SK-N-SH (cell line): ENCODE measurements at regions not wholly inside any gene's neighbourhood (a gene's known extent, or its start where the extent isn't known, plus 50 kb on each side); places are given as distances from the start of the nearest gene placed in this dataset.

Experiments
- CTCF ChIA-PET: fragments of 300-600, 350-600 bp; formaldehyde crosslinking; extraction: SDS; loops from one replicate; lab custom pipeline; 2021; lab: Yijun Ruan, JAX
- POLR2A ChIA-PET: fragments of 350-600 bp; sonication (Branson Sonifier 250); formaldehyde crosslinking; extraction: SDS; loops from one replicate; lab custom pipeline; 2020; ENCODE audit warnings: antibody characterized with exemption, inconsistent platforms; lab: Yijun Ruan, JAX
- DNase-seq: peaks from one replicate; pipeline ENCODE4 v3.0.0; 2012
- H2AFZ ChIP-seq: fragments of 200-600 bp; sonication (generic); 2 replicates; pipeline ENCODE4 v1.8.1; 2016; ENCODE audit warnings: antibody characterized with exemption, mild to moderate bottlenecking, low read depth
- H3F3A ChIP-seq: fragments of 200-600 bp; sonication (generic); replicated peaks from 2 replicates; pipeline ENCODE3; 2016; ENCODE audit warnings: antibody characterized with exemption, mild to moderate bottlenecking; ENCODE audit not compliant: insufficient read depth
- H3K27ac ChIP-seq, 2 experiments: fragments of 200-500 bp in 1 of 2; fragments of 200-600 bp in 1 of 2; sonication (Bioruptor generic) in 1 of 2; sonication (generic), shearing (Covaris generic) in 1 of 2; 2 replicates each; pipeline versions ENCODE4 v1.5.1 to v1.6.1; 2014 to 2016; ENCODE audit warnings: low read depth in 2 of 2, inconsistent platforms in 1 of 2, low read length in 1 of 2, mild to moderate bottlenecking in 1 of 2, mixed read lengths in 1 of 2
- H3K27me3 ChIP-seq: fragments of 200-600 bp; sonication (generic), shearing (Covaris generic); 2 replicates; pipeline ENCODE4 v1.6.1; 2016; ENCODE audit warnings: mixed run types; ENCODE audit not compliant: insufficient read depth
- H3K36me3 ChIP-seq, 2 experiments: fragments of 200-500 bp in 1 of 2; fragments of 200-600 bp in 1 of 2; sonication (Bioruptor generic) in 1 of 2; sonication (generic) in 1 of 2; replicated peaks in 1 of 2; 2 replicates each; pipeline versions ENCODE3 to v1.5.1; 2014 to 2016; ENCODE audit warnings: low read length in 1 of 2, mild to moderate bottlenecking in 1 of 2; ENCODE audit not compliant: insufficient read depth in 2 of 2, control insufficient read depth in 1 of 2
- H3K4me1 ChIP-seq, 2 experiments: fragments of 200-500 bp in 1 of 2; fragments of 200-600 bp in 1 of 2; sonication (Bioruptor generic) in 1 of 2; sonication (generic), shearing (Covaris generic) in 1 of 2; 2 replicates each; pipeline versions ENCODE4 v1.5.1 to v1.6.1; 2014 to 2016; ENCODE audit warnings: low read depth in 1 of 2, low read length in 1 of 2, mixed run types in 1 of 2; ENCODE audit not compliant: insufficient read depth in 2 of 2, control insufficient read depth in 1 of 2
- H3K4me2 ChIP-seq: fragments of 200-600 bp; sonication (generic), shearing (Covaris generic); 2 replicates; pipeline ENCODE4 v1.6.1; 2017; ENCODE audit warnings: mixed run types
- H3K4me3 ChIP-seq, 2 experiments: fragments of 200-500 bp in 1 of 2; fragments of 200-600 bp in 1 of 2; sonication (Bioruptor generic) in 1 of 2; sonication (generic), shearing (Covaris generic) in 1 of 2; 2 replicates each; pipeline versions ENCODE4 v1.5.1 to v1.8.1; 2014 to 2016; ENCODE audit warnings: low read depth in 2 of 2, inconsistent platforms in 1 of 2, low read length in 1 of 2, mild to moderate bottlenecking in 1 of 2, mixed read lengths in 1 of 2, moderate library complexity in 1 of 2
- H3K79me2 ChIP-seq: fragments of 200-600 bp; sonication (generic); 2 replicates; pipeline ENCODE4 v1.8.1; 2017; ENCODE audit warnings: mild to moderate bottlenecking; ENCODE audit not compliant: insufficient read depth
- H3K9ac ChIP-seq: fragments of 200-600 bp; sonication (generic); 2 replicates; pipeline ENCODE4 v1.6.1; 2017; ENCODE audit warnings: mixed run types
- H3K9me2 ChIP-seq: fragments of 200-600 bp; sonication (generic); 2 replicates; pipeline ENCODE4 v1.6.1; 2017; ENCODE audit warnings: mixed run types
- H3K9me3 ChIP-seq: fragments of 200-600 bp; sonication (generic); 2 replicates; pipeline ENCODE4 v1.6.1; 2017; ENCODE audit warnings: mixed run types, mild to moderate bottlenecking, moderate library complexity
- H4K20me1 ChIP-seq: fragments of 200-600 bp; sonication (generic); 2 replicates; pipeline ENCODE4 v1.6.1; 2017; ENCODE audit warnings: mild to moderate bottlenecking, mixed run types; ENCODE audit not compliant: insufficient read depth
- CHD2 ChIP-seq: fragments of 150-350 bp; IDR thresholded peaks from 2 replicates; pipeline ENCODE4 v1.6.1; 2018; ENCODE audit warnings: low read length; ENCODE audit not compliant: partially characterized antibody
- ELF1 ChIP-seq: IDR thresholded peaks from 2 replicates; pipeline ENCODE4 v1.4.0; 2012
- EP300 ChIP-seq, 2 experiments: IDR thresholded peaks; 2 replicates each; pipeline versions ENCODE4 v1.4.0 to v1.6.1; 2012; ENCODE audit warnings: borderline replicate concordance in 1 of 2, low read depth in 1 of 2, low read length in 1 of 2
- FOSL2 ChIP-seq: IDR thresholded peaks from 2 replicates; pipeline ENCODE4 v1.4.0; 2012; ENCODE audit warnings: low read depth, mild to moderate bottlenecking, moderate library complexity, borderline replicate concordance
- FOXM1 ChIP-seq: IDR thresholded peaks from 2 replicates; pipeline ENCODE4 v1.4.0; 2012; ENCODE audit warnings: low read depth, mild to moderate bottlenecking
- GABPA ChIP-seq: IDR thresholded peaks from 2 replicates; pipeline ENCODE4 v1.4.0; 2012; ENCODE audit warnings: low read depth, mild to moderate bottlenecking
- GATA2 ChIP-seq: sonication (generic); formaldehyde crosslinking; IDR thresholded peaks from 2 replicates; pipeline ENCODE4 v1.5.0; 2020; ENCODE audit warnings: mild to moderate bottlenecking, missing genetic modification reagents
- MAX ChIP-seq: IDR thresholded peaks from 2 replicates; pipeline ENCODE4 v1.4.0; 2012; ENCODE audit warnings: low read depth
- MXI1 ChIP-seq: IDR thresholded peaks from 2 replicates; pipeline ENCODE4 v1.6.1; 2012; ENCODE audit warnings: mild to moderate bottlenecking, low read depth, low read length, improper control_type of control experiment
- NRF1 ChIP-seq: IDR thresholded peaks from 2 replicates; pipeline ENCODE4 v1.6.1; 2012; ENCODE audit warnings: low read depth, mild to moderate bottlenecking, low read length
- PBX3 ChIP-seq: IDR thresholded peaks from 2 replicates; pipeline ENCODE4; 2012
- RAD21 ChIP-seq: IDR thresholded peaks from 2 replicates; pipeline ENCODE4 v1.6.1; 2012; ENCODE audit warnings: mild to moderate bottlenecking, low read length
- RCOR1 ChIP-seq: fragments of 150-350 bp; IDR thresholded peaks from 2 replicates; pipeline ENCODE4 v1.6.1; 2017; ENCODE audit warnings: antibody characterized with exemption, low read length
- RXRA ChIP-seq: IDR thresholded peaks from 2 replicates; pipeline ENCODE4 v1.4.0; 2012; ENCODE audit warnings: low read depth, mild to moderate bottlenecking, borderline replicate concordance
- SIN3A ChIP-seq: IDR thresholded peaks from 2 replicates; pipeline ENCODE4 v1.6.1; 2012; ENCODE audit warnings: low read depth, mild to moderate bottlenecking, low read length, moderate library complexity, borderline replicate concordance
- SMC3 ChIP-seq: IDR thresholded peaks from 2 replicates; pipeline ENCODE4 v1.6.1; 2012; ENCODE audit warnings: low read depth, low read length, improper control_type of control experiment
- TAF1 ChIP-seq: IDR thresholded peaks from 2 replicates; pipeline ENCODE4 v1.6.1; 2012; ENCODE audit warnings: low read depth, mild to moderate bottlenecking, low read length, moderate library complexity, borderline replicate concordance
- TEAD4 ChIP-seq: IDR thresholded peaks from 2 replicates; pipeline ENCODE4 v1.4.0; 2012; ENCODE audit warnings: mild to moderate bottlenecking, borderline replicate concordance; ENCODE audit not compliant: insufficient read depth
- USF1 ChIP-seq: IDR thresholded peaks from 2 replicates; pipeline ENCODE4 v1.4.0; 2012; ENCODE audit warnings: low read depth, borderline replicate concordance
- USF2 ChIP-seq: fragments of 150-350 bp; IDR thresholded peaks from 2 replicates; pipeline ENCODE4 v1.6.1; 2017; ENCODE audit warnings: antibody characterized with exemption, low read length, low read depth, borderline replicate concordance
- YY1 ChIP-seq: IDR thresholded peaks from 2 replicates; pipeline ENCODE4 v1.4.0; 2012; ENCODE audit warnings: low read depth, mild to moderate bottlenecking
- ZBTB33 ChIP-seq: IDR thresholded peaks from 2 replicates; pipeline ENCODE4 v1.4.0; 2012; ENCODE audit warnings: low read depth, borderline replicate concordance
- WGBS: methylation state at CpG from one replicate; pipeline ENCODE4 v1.1.6; 2017; ENCODE audit warnings: low lambda C conversion rate; 5-methylcytosine and 5-hydroxymethylcytosine counted together

GRCh38 chr7:136709876-136710275, 158.6 kb upstream of the CHRM2 start (continued):
- TF ChIP-seq USF1, result no peak
- peak; percentile 47 for TF ChIP-seq CHD2
- TF ChIP-seq RAD21, result no peak
- TF ChIP-seq YY1, result no peak

- H3K4me1 ChIP-seq, result peaks cover 0 to 14% of the 10 kb centered on the region in 2 experiments; a peak in 2 of 4 replicates
- TF ChIP-seq SIN3A (no peak), MAX (no peak), RCOR1 (no peak), TAF1 (no peak), GATA2 (CRISPR knock-in tag) (no peak), USF2 (no peak), GABPA (no peak), EP300 (IDR thresholded peaks at IDR 0.05; ENCODE audit: borderline replicate concordance in 1 of 2, low read depth in 1 of 2, low read length in 1 of 2) (no peak), MXI1 (no peak)
- TF ChIP-seq, all 33 proteins: peak for 0
- Histone ChIP-seq H3K9ac (no peak overlapping the region), H3K9me2 (no peaks in the 10 kb centered on the region; the same call in 1 of the 2 replicates), H3K9me3 (no peaks in the 10 kb centered on the region), H3K27me3 (no peaks in the 10 kb centered on the region), H3K27ac (no peak overlapping the region), H3F3A (no peaks in the 10 kb centered on the region), H2AFZ (no peak overlapping the region), H3K79me2 (no peaks in the 10 kb centered on the region), H3K36me3 (no peaks in the 10 kb centered on the region), H3K4me3 (no peak overlapping the region), H4K20me1 (no peaks in the 10 kb centered on the region), H3K4me2 (no peak overlapping the region)
- CTCF ChIA-PET, result no interaction called here
- 26% methylated on average over 1 of the region's 1 CpG for WGBS
- DNase-seq, result no peak
- POLR2A ChIA-PET, result no interaction called here
Measured at GRCh38 chr7:136702913-136703312, 165.5 kb upstream of the CHRM2 start.

- WGBS, result 19% methylated on average over 2 of the region's 2 CpGs
- H3F3A ChIP-seq, result no peaks in the 10 kb centered on the region
- no peaks in the 10 kb centered on the region; the same call in 1 of the 2 replicates for H3K9me2 ChIP-seq
- H3K27me3 ChIP-seq, result no peaks in the 10 kb centered on the region
- DNase-seq, result no peak
- H3K79me2 ChIP-seq, result no peaks in the 10 kb centered on the region
- CTCF ChIA-PET, result interaction anchor here (1.0 to 2.8 kb wide), 5 partner anchors 11 to 293 kb away, joined by 3 to 9 read pairs (median 6); no protein-coding TSS in a partner anchor
- peaks cover 0 to 22% of the 10 kb centered on the region in 2 experiments; a peak in 2 of 4 replicates for H3K4me1 ChIP-seq
- H3K9ac ChIP-seq, result no peak overlapping the region
- no peak overlapping the region for H3K4me2 ChIP-seq
- no peaks in the 10 kb centered on the region for H4K20me1 ChIP-seq
- POLR2A ChIA-PET, result no interaction called here
- peak overlapping the region in 1 of 2 experiments; percentile 73; a peak in 2 of 4 replicates for H3K27ac ChIP-seq
- H3K36me3 ChIP-seq, result no peaks in the 10 kb centered on the region
- no peak overlapping the region for H2AFZ ChIP-seq
- no peak overlapping the region for H3K4me3 ChIP-seq
- H3K9me3 ChIP-seq, result no peaks in the 10 kb centered on the region; the same call in 1 of the 2 replicates
- TF ChIP-seq TEAD4 (no peak), PBX3 (no peak), GATA2 (CRISPR knock-in tag) (no peak), SIN3A (no peak), ZBTB33 (no peak), TAF1 (no peak), EP300 (IDR thresholded peaks at IDR 0.05; ENCODE audit: borderline replicate concordance in 1 of 2, low read depth in 1 of 2, low read length in 1 of 2) (no peak), FOSL2 (no peak), RCOR1 (no peak), YY1 (no peak), FOXM1 (no peak), RXRA (no peak), ELF1 (no peak), SMC3 (no peak), NRF1 (no peak)
Measured at GRCh38 chr7:136698977-136699376, 169.5 kb upstream of the CHRM2 start.
